ENCODE measurements at regions not wholly inside any gene's neighbourhood (a gene's known extent, or its start where the extent isn't known, plus 50 kb on each side); places are given as distances from the start of the nearest gene placed in this dataset.

DNA sequence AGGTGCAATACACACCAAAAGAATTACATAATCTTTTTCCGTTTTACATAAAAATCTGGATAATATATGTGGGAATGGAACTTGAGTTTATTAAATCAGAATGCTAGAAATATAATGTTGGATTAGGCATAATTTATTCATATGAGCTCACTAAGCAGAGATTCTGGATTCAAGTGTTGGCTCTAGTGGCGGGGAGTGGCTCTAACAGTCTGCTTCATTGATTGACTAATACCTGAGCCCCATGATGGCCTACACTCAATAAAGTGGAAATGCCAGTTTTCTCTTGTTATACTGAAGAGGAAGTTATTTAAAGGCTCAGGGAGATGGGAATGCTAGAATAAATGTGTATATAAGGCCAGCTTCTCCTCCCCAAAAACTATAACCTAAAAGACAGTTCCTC, 285.5 kb upstream of the MOCS1 start:
- TF ChIP-seq SUZ12 (IDR thresholded peaks at IDR 0.05; ENCODE audit: extremely low read depth, insufficient read depth, insufficient read length) (no peak), YY1 (IDR thresholded peaks at IDR 0.05; ENCODE audit: insufficient read depth, insufficient read length) (no peak), ZNF274 (IDR thresholded peaks at IDR 0.05; ENCODE audit: low read depth, low read length) (no peak)

Data from NT2/D1 (cell line).